WERI-Rb-1 (cell line): ENCODE measurements at regions not wholly inside any gene's neighbourhood (a gene's known extent, or its start where the extent isn't known, plus 50 kb on each side); places are given as distances from the start of the nearest gene placed in this dataset.

Experiments
- DNase-seq: peaks from one replicate; pipeline ENCODE4 v3.0.0-alpha.2; 2020
- H3K27ac ChIP-seq: fragments of 250-450 bp; sonication (Bioruptor Pico); 2 replicates; pipeline ENCODE4 v1.5.1; 2020; ENCODE audit warnings: mild to moderate bottlenecking, moderate library complexity
- H3K27me3 ChIP-seq: fragments of 250-450 bp; sonication (Bioruptor Pico); 2 replicates; pipeline ENCODE4 v1.5.1; 2021; ENCODE audit warnings: mild to moderate bottlenecking, low read depth, moderate library complexity; ENCODE audit not compliant: insufficient read depth, severe bottlenecking
- H3K36me3 ChIP-seq: fragments of 250-450 bp; sonication (Bioruptor Pico); 2 replicates; pipeline ENCODE4 v1.5.1; 2020; ENCODE audit warnings: mild to moderate bottlenecking, moderate library complexity
- H3K4me3 ChIP-seq: 2 replicates; pipeline ENCODE4 v1.5.1; 2011; ENCODE audit warnings: low read depth, mild to moderate bottlenecking, control low read depth, low read length
- H3K9me3 ChIP-seq: fragments of 250-450 bp; sonication (Bioruptor Pico); 2 replicates; pipeline ENCODE4 v1.5.1; 2021; ENCODE audit warnings: mild to moderate bottlenecking, moderate library complexity; ENCODE audit not compliant: severe bottlenecking
- CTCF ChIP-seq: IDR thresholded peaks from 2 replicates; pipeline ENCODE4 v1.5.1; 2011; ENCODE audit warnings: low read depth, mild to moderate bottlenecking, control low read depth, inconsistent platforms, low read length

DNA sequence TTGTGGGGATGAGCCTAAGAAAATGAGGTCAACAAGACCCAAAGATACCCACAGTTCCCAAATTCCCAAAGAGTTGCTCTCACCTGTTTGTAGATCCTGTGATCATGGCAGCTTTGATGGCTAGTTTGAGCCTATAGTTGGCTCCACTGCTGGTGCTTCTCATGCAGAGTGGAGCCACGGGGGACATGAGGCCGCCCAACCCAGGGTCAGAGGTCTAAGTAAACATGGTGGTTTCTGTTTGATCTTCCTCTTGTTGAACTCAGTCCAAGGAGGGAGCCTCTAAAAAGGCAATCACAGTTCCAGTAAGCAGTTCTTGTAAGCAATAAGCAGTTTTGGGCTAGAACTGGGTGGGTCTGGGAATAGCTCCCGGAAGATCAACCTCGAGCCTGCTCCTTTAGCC lies 125.6 kb upstream of the DHRS4 start:
- no peak for TF ChIP-seq CTCF
- H3K27me3 ChIP-seq: no peaks in the 10 kb centered on the region
- H3K27ac ChIP-seq: no peak overlapping the region
- no peaks in the 10 kb centered on the region for H3K36me3 ChIP-seq
- no peak for DNase-seq
- H3K9me3 ChIP-seq: peaks cover 2% of the 10 kb centered on the region
- no peak overlapping the region for H3K4me3 ChIP-seq

GRCh38 chr14:23828616-23829015 lies 125.0 kb upstream of the DHRS4 start:
- no peak overlapping the region for H3K27ac ChIP-seq
- no peak for DNase-seq

DNA sequence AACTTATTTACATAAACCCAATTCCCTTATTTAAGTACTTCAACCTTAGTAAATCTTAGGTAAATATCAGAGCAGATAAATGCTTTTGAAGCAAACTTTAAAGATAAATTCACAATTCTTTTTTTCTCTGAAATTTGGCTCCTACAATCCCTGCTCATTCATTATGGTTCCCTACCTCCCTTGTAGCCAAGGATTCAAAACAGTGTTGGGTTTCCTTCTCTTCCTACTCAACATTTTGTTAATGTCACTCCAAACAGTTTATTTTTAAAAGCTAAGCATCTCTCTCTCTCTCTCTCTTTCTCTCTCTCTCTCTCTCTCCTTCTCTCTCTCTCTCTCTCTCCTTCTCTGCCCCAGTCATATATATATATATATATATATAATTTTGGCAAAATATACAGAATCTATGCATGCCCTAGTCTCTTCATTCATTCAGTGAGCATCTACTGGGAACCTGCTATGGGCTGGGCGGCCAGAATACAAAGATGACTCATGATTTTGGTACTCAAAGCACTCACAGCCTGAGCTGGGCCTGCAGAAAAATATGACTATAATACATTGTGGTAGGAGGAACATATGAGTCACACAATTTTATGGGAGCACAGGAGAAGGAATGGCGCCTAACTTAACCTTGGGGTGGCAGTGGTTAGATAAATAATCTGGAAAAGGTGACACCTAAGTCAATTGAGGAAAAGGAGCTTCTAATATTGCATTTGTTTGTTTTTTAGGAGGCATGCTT lies 123.7 kb upstream of the DHRS4 start:
- H3K4me3 ChIP-seq: no peak overlapping the region
- H3K9me3 ChIP-seq: peaks cover 2% of the 10 kb centered on the region
- no peak overlapping the region for H3K27ac ChIP-seq
- no peaks in the 10 kb centered on the region for H3K36me3 ChIP-seq
- TF ChIP-seq CTCF: no peak
- H3K27me3 ChIP-seq: no peaks in the 10 kb centered on the region
- DNase-seq: no peak

More at GRCh38 chr14:23828616-23829015, 125.0 kb upstream of the DHRS4 start:
- TF ChIP-seq CTCF: no peak
- H3K9me3 ChIP-seq: peaks cover 2% of the 10 kb centered on the region
- no peak overlapping the region for H3K4me3 ChIP-seq
- H3K27me3 ChIP-seq: no peaks in the 10 kb centered on the region
- no peaks in the 10 kb centered on the region for H3K36me3 ChIP-seq

DNA sequence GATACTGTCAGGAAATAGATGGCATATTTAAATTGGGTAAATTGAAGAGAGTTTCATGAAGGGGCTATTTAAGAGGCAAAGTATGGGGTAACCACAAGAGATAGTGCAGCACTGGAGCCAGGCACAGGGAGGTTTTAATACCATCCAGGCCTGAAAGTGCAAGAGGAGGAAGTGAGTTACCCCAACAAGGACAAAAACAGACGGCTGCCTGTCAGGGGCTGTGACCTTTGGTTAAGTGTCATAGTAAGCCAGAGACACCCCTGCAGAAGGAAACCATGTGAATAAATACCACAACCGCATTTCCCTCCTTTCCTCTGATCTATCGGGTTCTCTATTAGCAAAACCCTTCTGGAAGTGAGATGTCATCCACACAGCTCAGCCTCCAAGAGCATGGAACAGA lies 122.0 kb upstream of the DHRS4 start:
- Histone ChIP-seq H3K27me3 (no peaks in the 10 kb centered on the region), H3K36me3 (no peaks in the 10 kb centered on the region), H3K27ac (no peak overlapping the region), H3K4me3 (no peak overlapping the region), H3K9me3 (peaks cover 2% of the 10 kb centered on the region)
- DNase-seq: no peak
- no peak for TF ChIP-seq CTCF

DNA sequence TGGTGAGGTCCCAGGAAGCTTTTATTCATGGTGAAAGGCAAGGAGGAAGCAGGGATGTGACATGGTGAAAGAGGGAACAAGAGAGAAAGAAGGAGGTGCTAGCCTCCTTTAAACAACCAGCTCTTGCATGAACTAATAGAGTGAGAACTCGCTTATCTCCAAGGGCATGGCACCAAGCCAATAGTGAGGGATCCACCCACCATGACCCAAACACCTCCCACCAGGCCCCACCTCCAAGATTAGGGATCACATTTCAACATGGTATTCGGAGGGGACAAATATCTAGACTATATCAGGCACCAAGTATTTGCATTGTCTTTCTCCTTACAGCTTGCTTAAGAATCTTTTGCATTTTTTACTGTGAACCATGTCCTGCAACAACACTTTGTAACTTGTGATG lies 91.9 kb upstream of the DHRS4 start:
- DNase-seq: no peak
- no peaks in the 10 kb centered on the region for H3K9me3 ChIP-seq
- no peaks in the 10 kb centered on the region for H3K36me3 ChIP-seq
- no peaks in the 10 kb centered on the region for H3K27me3 ChIP-seq
- H3K4me3 ChIP-seq: no peak overlapping the region
- no peak for TF ChIP-seq CTCF
- H3K27ac ChIP-seq: no peak overlapping the region

- no peak overlapping the region for H3K4me3 ChIP-seq
- H3K27ac ChIP-seq: no peak overlapping the region
- no peak for TF ChIP-seq CTCF
- H3K9me3 ChIP-seq: no peaks in the 10 kb centered on the region
- H3K36me3 ChIP-seq: no peaks in the 10 kb centered on the region
- H3K27me3 ChIP-seq: no peaks in the 10 kb centered on the region
- DNase-seq: no peak
These were observed 91.1 kb upstream of the DHRS4 start for GRCh38 chr14:23862513-23862912.
